IMR-90 (cell line): ENCODE measurements at regions not wholly inside any gene's neighbourhood (a gene's known extent, or its start where the extent isn't known, plus 50 kb on each side); places are given as distances from the start of the nearest gene placed in this dataset.

Experiments
- ATAC-seq: fragments of 200-7000 bp; cut with Tn5 transposase; 2 replicates; pipeline ENCODE4 v1.9.1; 2020; ENCODE audit warnings: low read depth, mild to moderate bottlenecking, moderate library complexity
- BruUV-seq: library from RNA; stranded (reverse); fragments of 400-500 nt; replicated peaks from 2 replicates; lab custom pipeline; 2021; lab: Mats Ljungman, UMichigan
- CTCF ChIA-PET: fragments of 300-600 bp; formaldehyde crosslinking; extraction: SDS; loops from one replicate; lab custom pipeline; 2021; ENCODE audit warnings: antibody characterized with exemption; lab: Yijun Ruan, JAX
- POLR2A ChIA-PET: fragments of 300-600 bp; sonication (Branson Sonifier 250); formaldehyde crosslinking; loops from one replicate; lab custom pipeline; 2022; ENCODE audit warnings: antibody characterized with exemption; ENCODE audit not compliant: unreplicated experiment; lab: Charles Lee
- DNase-seq: peaks from one replicate; pipeline ENCODE4 v3.0.0; 2013
- H2AFZ ChIP-seq: replicated peaks from 2 replicates; pipeline ENCODE3; 2013; ENCODE audit warnings: low read length, mild to moderate bottlenecking; ENCODE audit not compliant: poor library complexity
- H2AK5ac ChIP-seq: 2 replicates; pipeline ENCODE4 v1.6.1; 2013; ENCODE audit warnings: low read depth, low read length, inconsistent platforms
- H2AK9ac ChIP-seq: replicated peaks from 2 replicates; pipeline ENCODE3; 2013; ENCODE audit warnings: mild to moderate bottlenecking, low read depth, low read length, moderate library complexity; ENCODE audit not compliant: poor library complexity
- H2BK120ac ChIP-seq: 2 replicates; pipeline ENCODE4 v1.6.1; 2013; ENCODE audit warnings: low read depth, low read length, inconsistent platforms
- H2BK15ac ChIP-seq: 3 replicates; pipeline ENCODE4 v1.6.1; 2013; ENCODE audit warnings: low read depth, low read length, inconsistent platforms
- H2BK20ac ChIP-seq: 2 replicates; pipeline ENCODE4 v1.6.1; 2013; ENCODE audit warnings: low read depth, mild to moderate bottlenecking, inconsistent platforms, low read length, moderate library complexity
- H2BK5ac ChIP-seq: 2 replicates; pipeline ENCODE4 v1.6.1; 2013; ENCODE audit warnings: mild to moderate bottlenecking, low read depth, low read length, inconsistent platforms; ENCODE audit not compliant: poor library complexity, severe bottlenecking
- H3K14ac ChIP-seq: replicated peaks from 2 replicates; pipeline ENCODE4 v1.6.1; 2013; ENCODE audit warnings: low read depth, low read length, inconsistent platforms
- H3K18ac ChIP-seq: 2 replicates; pipeline ENCODE4 v1.6.1; 2013; ENCODE audit warnings: low read depth, low read length, control low read depth
- H3K23ac ChIP-seq: 2 replicates; pipeline ENCODE4 v1.6.1; 2013; ENCODE audit warnings: low read depth, low read length, inconsistent platforms
- H3K27ac ChIP-seq: 2 replicates; pipeline ENCODE4 v1.5.1; 2013; ENCODE audit warnings: mild to moderate bottlenecking, control low read depth, low read length; ENCODE audit not compliant: insufficient read depth
- H3K27me3 ChIP-seq: 2 replicates; pipeline ENCODE4 v1.6.1; 2013; ENCODE audit warnings: low read length; ENCODE audit not compliant: control insufficient read depth, insufficient read depth
- H3K36me3 ChIP-seq: 2 replicates; pipeline ENCODE4 v1.6.1; 2013; ENCODE audit warnings: low read length, mixed read lengths; ENCODE audit not compliant: control insufficient read depth, insufficient read depth
- H3K4ac ChIP-seq: 2 replicates; pipeline ENCODE4 v1.6.1; 2013; ENCODE audit warnings: low read depth, low read length, inconsistent platforms
- H3K4me1 ChIP-seq: 2 replicates; pipeline ENCODE4 v1.6.1; 2013; ENCODE audit warnings: low read length, mixed read lengths; ENCODE audit not compliant: control insufficient read depth, insufficient read depth
- H3K4me2 ChIP-seq: 2 replicates; pipeline ENCODE4 v1.6.1; 2013; ENCODE audit warnings: low read depth, mild to moderate bottlenecking, control low read depth, low read length, moderate library complexity
- H3K4me3 ChIP-seq: 2 replicates; pipeline ENCODE4 v1.5.1; 2013; ENCODE audit warnings: low read depth, mild to moderate bottlenecking, control low read depth, low read length, moderate library complexity; ENCODE audit not compliant: insufficient read depth
- H3K56ac ChIP-seq: 2 replicates; pipeline ENCODE4 v1.6.1; 2013; ENCODE audit warnings: low read length, inconsistent platforms; ENCODE audit not compliant: insufficient read depth; ENCODE audit errors: extremely low read depth
- H3K79me1 ChIP-seq, 2 experiments: 2 replicates each; pipeline ENCODE4 v1.6.1; 2013; ENCODE audit warnings: low read length in 2 of 2, inconsistent platforms in 1 of 2, low read depth in 1 of 2
- H3K9ac ChIP-seq: 2 replicates; pipeline ENCODE4 v1.6.1; 2013; ENCODE audit warnings: low read depth, low read length, control low read depth
- H3K9me1 ChIP-seq: 2 replicates; pipeline ENCODE4 v1.6.1; 2013; ENCODE audit warnings: low read length, inconsistent platforms; ENCODE audit not compliant: insufficient read depth
- H3K9me3 ChIP-seq: 2 replicates; pipeline ENCODE4 v1.6.1; 2013; ENCODE audit warnings: low read length; ENCODE audit not compliant: control insufficient read depth, insufficient read depth
- H4K20me1 ChIP-seq: 2 replicates; pipeline ENCODE4 v1.6.1; 2013; ENCODE audit warnings: low read length, inconsistent platforms; ENCODE audit not compliant: insufficient read depth
- H4K5ac ChIP-seq: 2 replicates; pipeline ENCODE4 v1.6.1; 2013; ENCODE audit warnings: mild to moderate bottlenecking, low read depth, low read length, control low read depth
- H4K8ac ChIP-seq, 2 experiments: 2 replicates each; pipeline ENCODE4 v1.6.1; 2013; ENCODE audit warnings: low read depth in 2 of 2, low read length in 2 of 2, control low read depth in 1 of 2, inconsistent platforms in 1 of 2
- H4K91ac ChIP-seq: 2 replicates; pipeline ENCODE4 v1.6.1; 2013; ENCODE audit warnings: low read depth, low read length, inconsistent platforms; ENCODE audit not compliant: insufficient read depth
- CHD1 ChIP-seq: IDR thresholded peaks from 2 replicates; pipeline ENCODE4 v1.6.1; 2012; ENCODE audit warnings: low read depth, low read length, improper control_type of control experiment
- MAZ ChIP-seq: IDR thresholded peaks from 2 replicates; pipeline ENCODE4 v1.6.1; 2012; ENCODE audit warnings: low read depth, mild to moderate bottlenecking, low read length, improper control_type of control experiment, moderate library complexity, borderline replicate concordance
- NFE2L2 ChIP-seq: fragments of 150-350 bp; IDR thresholded peaks from 2 replicates; pipeline ENCODE4 v1.6.1; 2016; ENCODE audit warnings: low read depth, mild to moderate bottlenecking, low read length
- RCOR1 ChIP-seq: IDR thresholded peaks from 2 replicates; pipeline ENCODE4 v1.6.1; 2012; ENCODE audit warnings: mild to moderate bottlenecking, low read length, improper control_type of control experiment; ENCODE audit not compliant: insufficient replicate concordance
- RFX5 ChIP-seq: IDR thresholded peaks from 2 replicates; pipeline ENCODE4 v1.8.0; 2012; ENCODE audit warnings: low read depth, mild to moderate bottlenecking, low read length, moderate library complexity
- WGBS, 2 experiments: methylation state at CpG; one replicate each; pipeline versions ENCODE4 v1.1.5 to v1.1.7; 2013; ENCODE audit warnings: missing lambda C conversion rate in 2 of 2; ENCODE audit not compliant: insufficient read length in 1 of 2; ENCODE audit errors: extremely low coverage in 2 of 2; 5-methylcytosine and 5-hydroxymethylcytosine counted together
- dilution Hi-C: fragments of 300-500 bp; cut with HindIII; formaldehyde crosslinking; loops from one replicate; pipeline ENCODE4 v1.14.3; 2018; ENCODE audit warnings: low sequenced_read_pairs; ENCODE audit not compliant: unreplicated experiment
- in situ Hi-C: fragments of 300-500 bp; cut with MboI; formaldehyde crosslinking; loops from 3 replicates; pipeline ENCODE4 v1.14.3; 2019; ENCODE audit warnings: low sequenced_read_pairs, inconsistent platforms, mixed read lengths
- intact Hi-C: fragments of 100-400 bp; cut with micrococcal nuclease; formaldehyde crosslinking; loops from 2 replicates; pipeline ENCODE4 v1.10.0; 2022

- H3K36me3 ChIP-seq = no peaks in the 10 kb centered on the region
- H3K9me1 ChIP-seq = no peaks in the 10 kb centered on the region
- in situ Hi-C loops (no loop called here), dilution Hi-C loops (no loop called here), intact Hi-C loops (no loop called here)
- H3K9ac ChIP-seq = no peak overlapping the region
- H2BK5ac ChIP-seq = no peak overlapping the region
- no peak for DNase-seq
- no peaks in the 10 kb centered on the region for H3K4me1 ChIP-seq
- no peak overlapping the region for H2AK9ac ChIP-seq
- no peak overlapping the region for H2BK120ac ChIP-seq
- H3K4me2 ChIP-seq = no peak overlapping the region
- H3K9me3 ChIP-seq = peaks cover 23% of the 10 kb centered on the region
- ChIA-PET POLR2A (no interaction called here), CTCF (no interaction called here)
- H3K18ac ChIP-seq = no peak overlapping the region
- H3K4me3 ChIP-seq = no peak overlapping the region
- H2AK5ac ChIP-seq = no peak overlapping the region
- H3K4ac ChIP-seq = no peak overlapping the region
- WGBS, 2 experiments = 63% methylated on average over 4 of the region's 8 CpGs; no CpG with 5 or more reads in 1 of the 2 experiments
- no TSS peak for BruUV-seq
- H4K20me1 ChIP-seq = no peaks in the 10 kb centered on the region
- H3K56ac ChIP-seq = no peak overlapping the region
- no peak overlapping the region for H4K91ac ChIP-seq
- H2BK15ac ChIP-seq = no peak overlapping the region
- no peaks in the 10 kb centered on the region for H3K79me1 ChIP-seq
- H3K14ac ChIP-seq = no peak overlapping the region
- no peak overlapping the region for H4K8ac ChIP-seq
- no peak overlapping the region for H3K23ac ChIP-seq
- H2BK20ac ChIP-seq = no peak overlapping the region
- H4K5ac ChIP-seq = no peak overlapping the region
- H3K27ac ChIP-seq = no peak overlapping the region
- no peaks in the 10 kb centered on the region for H3K27me3 ChIP-seq
- no peak overlapping the region for H2AFZ ChIP-seq
- TF ChIP-seq RCOR1 (no peak), CHD1 (no peak), MAZ (no peak), NFE2L2 (no peak), RFX5 (no peak)
- ATAC-seq = no peak
Measured at GRCh38 chr1:73771396-73771795, 426.6 kb downstream of the LRRIQ3 start.
